Uterus (tissue), 3 donors: ENCODE measurements at regions not wholly inside any gene's neighbourhood (a gene's known extent, or its start where the extent isn't known, plus 50 kb on each side); places are given as distances from the start of the nearest gene placed in this dataset.

Source experiments
- DNase-seq, 2 donors: peaks; one replicate each; pipeline ENCODE4 v3.0.0-alpha.2; 2019 to 2020
- H3K27ac ChIP-seq, 2 donors: fragments of 200-600 bp; sonication (generic); 1 replicate in 1 of 2; 2 replicates in 1 of 2; pipeline ENCODE4 v1.5.1; 2016 to 2018
- H3K27me3 ChIP-seq, 2 donors: fragments of 200-600 bp; sonication (generic); one replicate each; pipeline ENCODE4 v1.5.1; 2018 to 2019; ENCODE audit warnings: control low read depth in 1 of 2
- H3K36me3 ChIP-seq, 2 donors: fragments of 200-600 bp; sonication (generic); one replicate each; pipeline ENCODE4 v1.5.1; 2019; ENCODE audit warnings: control low read depth in 1 of 2
- H3K4me1 ChIP-seq, 2 donors: fragments of 200-600 bp; sonication (generic); one replicate each; pipeline ENCODE4 v1.5.1; 2018 to 2019; ENCODE audit warnings: control low read depth in 1 of 2
- H3K4me3 ChIP-seq, 2 donors: fragments of 200-600 bp; sonication (generic); 1 replicate in 1 of 2; 2 replicates in 1 of 2; pipeline ENCODE4 v1.5.1; 2018 to 2019; ENCODE audit warnings: mild to moderate bottlenecking in 1 of 2
- H3K9me3 ChIP-seq, 2 donors: fragments of 200-600 bp; sonication (generic); one replicate each; pipeline ENCODE4 v1.5.1; 2019; ENCODE audit warnings: control low read depth in 1 of 2
- CTCF ChIP-seq, 4 experiments: fragments of 200-600 bp in 2 of 4; fragments of 450-650 bp in 2 of 4; sonication (generic) in 2 of 4; IDR thresholded peaks; one replicate each; pipeline ENCODE4 v1.5.1; 2016 to 2019; ENCODE audit warnings: antibody characterized with exemption in 4 of 4, mild to moderate bottlenecking in 2 of 4, moderate library complexity in 1 of 4
- POLR2A ChIP-seq, 2 donors: fragments of 450-650 bp; IDR thresholded peaks; one replicate each; pipeline ENCODE4 v1.6.1; 2016; ENCODE audit warnings: antibody characterized with exemption in 2 of 2, mild to moderate bottlenecking in 1 of 2, moderate library complexity in 1 of 2
- intact Hi-C: fragments of 100-400 bp; cut with DNase I; formaldehyde crosslinking; loops from one replicate; pipeline ENCODE4 v1.15.1; 2023; ENCODE audit warnings: low total_unique reads
- donor health status: DM: yes; HTN: yes; CAD: no.

- Histone ChIP-seq H3K27ac (no peak overlapping the region), H3K36me3 (no peaks in the 10 kb centered on the region), H3K27me3 (no peaks in the 10 kb centered on the region), H3K4me1 (no peaks in the 10 kb centered on the region), H3K4me3 (no peak overlapping the region), H3K9me3 (no peaks in the 10 kb centered on the region)
- DNase-seq = no peak
- intact Hi-C loops = no loop called here
- TF ChIP-seq POLR2A (IDR thresholded peaks at IDR 0.05) (no peak), CTCF (IDR thresholded peaks at IDR 0.05) (no peak)
These were observed 283.9 kb downstream of the BUD13 start for GRCh38 chr11:116488836-116489389.

GRCh38 chr11:116485425-116485824 lies 287.4 kb downstream of the BUD13 start:
- TF ChIP-seq CTCF (IDR thresholded peaks at IDR 0.05) (no peak), POLR2A (IDR thresholded peaks at IDR 0.05) (no peak)
- Histone ChIP-seq H3K4me3 (no peak overlapping the region), H3K27me3 (no peaks in the 10 kb centered on the region), H3K9me3 (no peaks in the 10 kb centered on the region), H3K36me3 (no peaks in the 10 kb centered on the region), H3K4me1 (no peaks in the 10 kb centered on the region), H3K27ac (no peak overlapping the region)
- intact Hi-C loops = no loop called here
- DNase-seq = no peak

GRCh38 chr11:116482716-116483115 lies 290.1 kb downstream of the BUD13 start:
- no peaks in the 10 kb centered on the region for H3K36me3 ChIP-seq
- no peaks in the 10 kb centered on the region for H3K27me3 ChIP-seq
- H3K4me3 ChIP-seq = no peak overlapping the region
- no peaks in the 10 kb centered on the region for H3K9me3 ChIP-seq
- DNase-seq = no peak
- TF ChIP-seq POLR2A (IDR thresholded peaks at IDR 0.05) (no peak), CTCF (IDR thresholded peaks at IDR 0.05) (no peak)
- intact Hi-C loops = no loop called here
- H3K4me1 ChIP-seq = no peaks in the 10 kb centered on the region
- H3K27ac ChIP-seq = no peak overlapping the region

- H3K4me3 ChIP-seq = no peak overlapping the region
- no peaks in the 10 kb centered on the region for H3K4me1 ChIP-seq
- DNase-seq = no peak
- no peak overlapping the region for H3K27ac ChIP-seq
- intact Hi-C loops = no loop called here
- TF ChIP-seq CTCF (IDR thresholded peaks at IDR 0.05) = no peak
- no peak for TF ChIP-seq POLR2A (IDR thresholded peaks at IDR 0.05)
- no peaks in the 10 kb centered on the region for H3K9me3 ChIP-seq
- H3K36me3 ChIP-seq = no peaks in the 10 kb centered on the region
- no peaks in the 10 kb centered on the region for H3K27me3 ChIP-seq
These were observed 291.6 kb downstream of the BUD13 start for GRCh38 chr11:116481126-116481675.

- no peak for DNase-seq
- H3K36me3 ChIP-seq = no peaks in the 10 kb centered on the region
- intact Hi-C loops = no loop called here
- H3K27me3 ChIP-seq = no peaks in the 10 kb centered on the region
- H3K27ac ChIP-seq = no peak overlapping the region
- no peaks in the 10 kb centered on the region for H3K9me3 ChIP-seq
- H3K4me3 ChIP-seq = no peak overlapping the region
- no peak for TF ChIP-seq CTCF (IDR thresholded peaks at IDR 0.05)
- no peak for TF ChIP-seq POLR2A (IDR thresholded peaks at IDR 0.05)
- H3K4me1 ChIP-seq = no peaks in the 10 kb centered on the region
These were observed 293.8 kb downstream of the BUD13 start for GRCh38 chr11:116478669-116479668.
